NCI-H526 (cell line): ENCODE measurements at regions not wholly inside any gene's neighbourhood (a gene's known extent, or its start where the extent isn't known, plus 50 kb on each side); places are given as distances from the start of the nearest gene placed in this dataset.

Experiments used
- DNase-seq, 2 experiments: peaks; one replicate each; lab custom pipeline; 2025; lab: John Stamatoyannopoulos, UW

DNA sequence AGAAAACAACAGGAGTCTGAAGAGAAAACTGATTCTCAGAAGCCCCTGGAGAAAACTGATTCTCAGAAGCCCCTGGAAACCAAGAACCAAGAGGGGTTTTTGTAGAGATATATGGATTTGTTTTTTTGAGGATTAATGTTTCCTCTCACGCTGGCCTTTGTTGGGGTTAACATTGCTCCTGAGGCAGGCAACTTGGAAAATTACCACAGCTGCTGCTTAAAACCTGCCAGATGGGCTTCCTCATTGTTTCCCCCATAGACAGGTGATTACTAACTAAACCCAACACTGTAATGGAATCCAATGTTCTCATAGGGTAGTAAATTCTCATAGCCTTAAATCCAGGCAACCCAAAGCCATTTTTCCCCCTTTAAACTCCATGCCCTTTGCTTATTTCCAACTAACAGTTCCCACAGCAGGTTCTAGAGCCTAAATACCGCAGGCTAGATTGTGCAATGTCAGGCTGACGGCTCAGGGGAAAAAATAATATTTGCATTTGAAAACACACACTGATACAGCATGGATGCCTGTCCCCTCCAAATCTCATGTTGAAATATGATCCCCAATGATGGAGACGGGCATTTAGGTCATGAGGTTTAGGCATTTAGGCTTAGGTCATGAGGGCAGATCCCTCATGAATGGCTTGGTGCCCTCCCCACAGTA, 272.3 kb upstream of the PKDCC start:
- no peak for DNase-seq

DNA sequence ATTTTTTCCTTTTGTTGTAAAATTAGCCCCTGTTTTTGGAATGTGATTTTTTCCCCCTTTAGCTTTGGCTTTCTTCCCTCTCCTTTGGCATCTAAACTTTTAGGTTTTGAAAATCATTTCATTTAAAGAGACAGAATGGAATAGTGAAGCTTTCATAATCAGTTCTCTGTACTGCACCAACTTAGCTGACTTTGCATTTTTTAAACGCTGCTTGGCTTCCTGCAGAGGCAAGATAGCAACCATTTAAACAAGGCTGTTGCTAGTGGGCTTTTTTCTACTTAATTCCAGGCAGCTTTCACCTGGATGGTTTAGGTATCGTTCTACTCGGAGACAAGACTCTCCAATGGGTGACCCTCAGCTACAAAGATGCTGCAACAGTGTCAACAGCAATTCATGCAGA, 267.9 kb upstream of the PKDCC start:
- no peak for DNase-seq

DNA sequence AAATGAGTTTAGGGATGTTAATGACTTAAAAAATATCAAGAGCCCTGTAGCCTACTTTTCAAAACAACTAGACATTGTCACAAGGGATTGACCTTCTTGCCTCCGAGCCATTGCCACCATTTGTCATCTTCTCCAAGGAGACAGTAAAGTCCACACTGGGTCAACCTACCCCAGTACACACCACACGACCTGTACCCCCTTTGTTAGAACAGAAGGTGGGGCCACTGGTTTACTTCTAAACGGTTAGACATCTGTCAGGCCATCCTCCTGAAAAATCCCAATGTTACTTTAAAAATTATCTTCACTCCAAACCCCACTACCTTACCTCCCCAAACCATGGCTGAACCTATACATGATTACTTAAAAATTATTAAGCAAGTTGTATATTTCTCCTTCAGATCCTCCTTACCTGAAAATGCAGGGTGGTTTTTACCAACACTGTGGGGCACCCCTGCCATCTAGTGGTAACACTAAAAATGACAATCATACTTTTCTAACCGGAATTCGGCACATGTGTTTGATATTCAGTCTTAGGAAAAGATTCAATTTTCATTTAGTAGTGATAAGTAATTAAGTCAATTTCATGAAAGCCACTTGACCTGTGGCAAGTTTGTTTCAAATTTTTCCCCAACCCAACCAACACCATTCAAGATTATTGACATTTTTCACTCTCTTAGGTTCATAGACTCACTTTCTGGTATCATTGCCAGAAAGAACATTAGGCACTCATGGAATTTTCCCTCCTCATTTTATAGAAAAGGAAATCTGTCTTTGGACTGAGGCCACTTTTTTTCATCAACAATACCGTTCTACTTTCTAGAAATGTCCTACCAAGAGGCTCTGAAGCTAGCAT, 265.3 kb upstream of the PKDCC start:
- peak; percentile 5 to 58 for DNase-seq

DNA sequence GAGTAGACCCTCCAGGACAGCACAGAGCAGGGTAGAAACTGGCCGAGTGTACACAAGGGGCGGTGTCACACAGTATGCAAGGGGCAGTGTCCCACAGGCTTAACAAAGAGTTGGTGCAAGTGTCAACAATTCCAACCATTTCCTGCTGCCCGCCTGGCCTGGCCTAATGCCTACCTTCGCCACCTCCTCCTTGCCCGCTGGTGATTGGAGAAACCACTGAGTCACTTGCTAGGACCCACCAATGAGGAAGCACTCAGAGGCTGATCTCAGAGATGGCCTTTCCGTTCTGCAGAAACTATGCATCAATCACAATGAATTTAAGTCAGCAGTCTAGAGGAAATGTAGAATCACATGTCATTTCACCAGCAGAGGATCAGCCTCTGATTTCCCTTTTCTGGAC, 263.3 kb upstream of the PKDCC start:
- DNase-seq: no peak

DNA sequence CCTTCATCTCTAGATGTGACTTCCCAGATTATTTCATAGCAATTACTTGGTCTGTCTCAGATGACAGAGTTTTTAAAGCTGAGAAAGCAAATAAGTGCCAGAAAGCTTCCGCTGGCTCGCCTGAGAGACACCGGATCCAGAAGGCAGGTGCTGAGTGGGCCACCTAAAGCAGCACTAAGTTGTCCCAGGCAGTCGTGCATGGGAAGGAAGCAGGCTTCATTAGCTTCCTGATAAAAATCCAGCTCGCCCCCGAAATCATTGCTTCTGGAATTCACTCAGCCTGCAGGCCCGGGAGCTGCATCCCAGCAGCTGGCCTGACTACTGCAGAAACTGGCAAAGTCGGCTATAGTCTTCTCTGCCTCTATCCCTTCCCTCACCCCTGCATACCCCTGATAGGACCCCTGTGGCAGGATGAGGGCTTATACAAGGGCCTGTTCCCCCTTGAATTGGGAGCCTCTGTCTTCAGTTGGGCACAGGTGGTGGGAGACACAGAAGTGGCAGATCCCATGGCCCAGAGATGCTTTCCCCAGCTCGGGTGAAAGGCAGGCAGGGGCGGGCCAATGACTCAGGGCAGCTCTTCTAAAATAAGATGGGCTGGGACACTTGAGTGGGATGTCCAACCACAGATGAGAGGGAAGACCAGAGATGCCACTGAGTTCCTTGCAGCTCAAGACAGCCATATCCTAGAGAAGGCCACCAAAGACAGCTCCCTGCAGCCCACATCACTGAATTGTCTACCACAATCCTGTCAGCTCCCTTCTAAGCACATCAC, 262.4 kb upstream of the PKDCC start:
- DNase-seq: no peak

DNA sequence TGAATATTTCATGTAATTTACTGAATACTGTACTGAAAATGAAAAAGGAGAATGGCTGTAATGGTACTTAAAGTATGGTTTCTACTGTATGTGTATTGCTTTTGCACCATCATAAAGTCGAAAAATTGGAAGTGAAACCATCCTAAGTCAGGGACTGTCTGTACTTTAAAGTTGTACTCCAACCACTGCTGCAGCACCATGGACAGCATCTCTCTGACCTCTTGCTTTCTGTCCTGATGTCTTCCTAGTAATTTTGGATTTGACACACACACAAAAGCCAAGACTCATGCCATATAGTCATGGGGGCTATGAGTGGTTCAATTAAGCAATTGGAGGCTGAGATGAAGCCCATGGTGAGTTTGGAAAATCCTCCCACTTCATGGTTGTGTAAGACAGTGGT, 256.3 kb upstream of the PKDCC start:
- DNase-seq: no peak

DNA sequence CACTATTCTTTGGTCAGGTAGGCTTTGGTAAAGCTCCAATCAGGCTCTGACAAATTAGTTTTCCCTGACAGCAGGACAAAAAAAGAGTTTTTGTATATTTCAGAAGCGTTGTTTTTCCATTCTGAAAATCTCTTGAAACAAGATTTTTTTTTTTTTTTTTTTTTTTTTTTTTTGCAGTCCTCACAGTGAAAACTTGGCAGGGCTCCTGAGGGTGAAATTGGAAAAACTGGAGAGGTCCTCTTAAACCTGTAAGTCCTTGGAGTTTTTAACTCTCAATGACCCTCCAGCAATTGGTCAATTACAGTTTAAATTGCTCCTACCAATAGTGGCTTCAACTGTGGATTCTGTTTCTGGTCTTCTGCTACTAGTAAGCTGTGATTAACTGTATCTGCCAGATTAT, 244.5 kb upstream of the PKDCC start:
- DNase-seq: no peak

DNA sequence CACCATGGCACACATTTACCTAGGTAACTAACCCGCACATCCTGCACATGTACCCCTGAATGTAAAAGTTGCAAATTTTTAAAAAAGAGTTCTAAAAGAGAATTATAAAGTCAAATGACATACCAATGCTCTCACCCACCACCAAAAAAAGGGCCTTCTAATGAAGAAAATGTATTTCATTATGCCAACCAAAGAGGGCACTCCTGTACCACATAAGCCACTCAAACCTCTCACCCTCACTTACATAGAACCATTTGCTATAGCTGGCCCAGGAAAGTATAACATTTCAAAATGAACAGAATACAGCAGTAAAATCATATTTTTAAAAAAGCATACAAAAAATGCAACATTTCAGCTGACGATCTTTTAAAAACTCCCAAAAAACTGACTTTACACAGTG, 241.5 kb upstream of the PKDCC start:
- DNase-seq: peak in 1 of 2 experiments; percentile 21

DNA sequence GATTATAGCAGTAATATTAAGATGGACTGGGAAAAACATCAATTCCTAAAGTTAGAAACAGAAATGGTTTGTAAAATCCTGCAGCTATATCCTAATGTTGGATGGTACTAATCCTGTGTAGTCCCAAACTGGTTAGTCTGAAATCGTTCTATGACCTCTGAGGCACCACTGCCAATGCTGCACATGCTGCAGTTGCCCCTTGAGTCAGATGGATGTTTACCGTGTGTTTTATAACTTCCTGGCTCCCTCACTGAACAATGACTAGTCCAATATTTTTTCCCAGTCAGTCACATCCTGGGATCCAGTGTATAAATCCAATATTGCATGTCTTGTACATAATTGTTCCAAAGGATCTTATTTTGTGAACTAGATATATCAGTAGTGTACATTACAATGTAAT, 226.7 kb upstream of the PKDCC start:
- DNase-seq: no peak

DNA sequence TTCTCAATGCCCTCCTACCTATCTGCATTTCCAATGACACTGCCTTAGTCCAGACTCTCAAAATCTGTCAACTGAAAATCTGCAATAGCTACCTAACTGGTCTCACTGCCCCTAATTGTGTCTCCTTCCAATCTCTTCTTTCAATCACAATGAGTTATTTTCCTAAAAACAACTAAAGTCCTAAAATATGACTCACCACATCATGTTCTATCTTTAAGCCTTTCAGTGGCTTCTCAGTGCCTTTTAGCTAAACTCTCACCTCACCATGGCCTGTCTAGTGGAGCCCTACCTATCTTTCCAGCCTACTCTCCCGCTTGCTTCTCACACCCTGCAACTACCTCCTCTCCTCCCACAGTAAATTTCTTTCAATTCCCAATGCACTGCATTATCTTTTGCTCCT, 220.9 kb upstream of the PKDCC start:
- DNase-seq: no peak

DNA sequence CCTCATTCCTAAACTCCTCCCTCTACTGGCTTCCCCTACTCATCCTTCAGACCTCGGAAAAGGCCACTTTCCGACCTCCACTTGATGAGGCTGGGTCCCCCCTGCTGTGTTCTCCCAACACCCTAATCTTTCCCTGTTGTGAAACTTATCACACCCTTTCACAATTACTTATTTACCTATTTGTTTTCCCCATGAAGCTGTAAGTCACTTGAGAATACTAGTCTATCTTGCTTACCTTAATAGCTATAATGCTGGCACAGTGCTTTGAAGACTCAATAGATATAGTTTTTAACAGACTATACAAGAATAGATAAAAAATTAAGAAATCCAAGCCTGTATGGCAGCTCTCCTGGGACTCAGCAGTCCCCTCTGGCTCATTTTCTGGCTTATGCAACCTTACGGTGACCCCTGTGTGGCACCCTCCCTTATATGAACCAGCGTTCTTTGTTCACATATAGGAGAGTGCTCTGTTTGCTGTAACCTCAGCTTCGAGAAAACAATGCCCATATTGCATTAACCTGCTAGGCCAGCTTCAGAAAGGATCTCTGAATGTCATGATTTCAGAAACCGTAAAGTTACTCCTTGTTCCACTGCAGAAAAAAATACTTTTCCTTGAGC, 220.4 kb upstream of the PKDCC start:
- DNase-seq: no peak

DNA sequence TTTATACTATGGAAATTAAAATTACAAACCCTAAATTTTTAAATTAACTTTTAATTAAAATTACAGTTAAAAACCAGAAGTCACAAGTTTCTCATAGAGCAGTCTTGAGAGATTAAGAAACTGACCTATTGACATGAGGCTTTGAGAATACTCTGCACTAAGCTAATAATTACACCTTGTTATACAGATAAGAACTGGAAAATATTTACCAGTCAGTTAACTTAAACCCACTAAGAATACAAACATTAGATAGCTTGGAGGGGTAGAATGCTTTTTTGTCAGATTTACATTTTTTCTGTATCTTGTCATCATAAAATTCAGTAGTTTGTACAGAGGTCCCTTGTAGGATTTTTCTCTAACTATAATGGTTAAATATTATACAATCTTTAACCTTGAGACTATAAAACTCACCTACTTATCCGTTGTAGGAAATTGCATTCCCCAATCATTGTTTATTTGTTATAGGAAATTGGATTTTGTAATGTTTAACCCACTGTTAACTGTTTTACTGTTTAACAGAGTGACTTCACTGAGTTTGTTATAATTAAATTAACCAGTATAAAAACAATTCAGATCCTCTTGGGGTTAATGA, 219.7 kb upstream of the PKDCC start:
- DNase-seq: no peak

DNA sequence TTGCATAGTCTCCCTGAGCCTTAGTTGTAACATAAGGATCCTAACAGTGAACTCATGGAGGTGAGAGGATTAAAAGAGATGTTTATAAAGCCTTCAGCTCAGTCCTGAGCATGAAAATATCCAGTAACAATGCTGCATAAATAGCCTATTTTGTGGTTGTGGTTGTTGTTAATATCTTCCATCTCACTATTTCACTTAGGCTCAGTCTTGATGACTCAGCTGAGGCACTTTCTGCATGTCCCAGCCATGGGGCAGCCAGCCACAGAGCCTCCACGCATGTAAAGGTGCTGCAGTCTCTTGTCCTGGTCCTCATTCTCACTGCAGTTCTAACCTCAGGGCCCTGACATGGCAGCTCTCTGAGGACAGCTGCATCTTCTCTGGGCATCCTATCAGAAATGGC, 218.8 kb upstream of the PKDCC start:
- DNase-seq: no peak

DNA sequence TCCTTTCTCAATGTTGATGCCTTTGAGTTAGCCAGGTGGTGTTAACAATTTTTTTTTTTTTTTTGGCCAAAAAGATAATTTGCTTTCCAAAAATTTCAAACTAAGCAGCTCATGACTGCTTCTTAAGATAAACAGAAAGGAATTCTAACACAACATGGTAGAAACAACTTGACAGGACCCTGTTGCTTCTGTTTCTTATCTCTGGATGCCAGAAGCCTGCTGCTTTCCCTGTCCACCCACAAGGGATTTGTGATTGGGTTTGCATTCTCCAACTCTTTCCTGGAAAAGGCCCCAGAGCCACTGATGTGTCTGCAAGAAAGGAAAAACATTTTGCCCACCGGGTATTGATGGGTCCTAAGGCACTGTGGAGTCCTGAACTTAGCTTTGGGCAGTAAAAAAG, 217.2 kb upstream of the PKDCC start:
- DNase-seq: no peak

DNA sequence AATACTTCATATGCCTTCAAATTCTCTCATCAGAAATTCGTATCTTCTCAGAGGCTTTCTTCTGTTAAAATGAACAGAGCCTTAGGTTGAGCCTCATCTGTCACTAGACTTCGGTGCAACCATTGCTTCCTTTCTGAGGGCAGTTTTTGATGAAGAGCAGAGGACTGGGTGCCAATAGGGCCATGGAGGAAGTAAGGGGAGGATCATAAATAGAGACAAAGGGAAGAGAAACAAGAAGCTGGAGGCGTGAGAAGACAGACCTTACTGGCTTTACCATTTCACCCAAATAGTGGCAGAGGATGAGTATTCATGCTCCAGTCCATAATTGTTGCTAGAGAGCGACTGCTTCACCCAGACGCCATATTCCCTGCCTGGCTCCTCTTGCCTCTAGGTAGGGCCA, 215.6 kb upstream of the PKDCC start:
- DNase-seq: no peak

DNA sequence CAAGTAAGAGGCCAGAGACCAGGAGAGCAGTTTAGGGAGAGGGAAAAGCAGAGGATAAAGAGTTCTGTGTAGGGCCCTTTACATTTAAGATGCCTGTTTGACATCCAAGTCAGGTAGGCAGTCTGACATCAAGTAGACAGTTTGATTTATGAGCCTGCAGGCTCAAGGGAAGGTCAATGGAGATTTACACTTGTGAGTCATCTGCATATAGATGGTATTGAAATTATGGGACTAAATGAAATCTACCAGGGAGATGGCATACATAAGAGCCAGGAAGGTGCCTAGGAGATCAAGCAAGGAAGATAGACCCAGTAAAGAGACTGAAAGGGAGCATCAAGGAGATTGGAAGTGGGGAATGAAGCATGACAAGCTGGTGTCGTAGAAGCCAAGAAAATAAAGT, 212.4 kb upstream of the PKDCC start:
- DNase-seq: no peak

DNA sequence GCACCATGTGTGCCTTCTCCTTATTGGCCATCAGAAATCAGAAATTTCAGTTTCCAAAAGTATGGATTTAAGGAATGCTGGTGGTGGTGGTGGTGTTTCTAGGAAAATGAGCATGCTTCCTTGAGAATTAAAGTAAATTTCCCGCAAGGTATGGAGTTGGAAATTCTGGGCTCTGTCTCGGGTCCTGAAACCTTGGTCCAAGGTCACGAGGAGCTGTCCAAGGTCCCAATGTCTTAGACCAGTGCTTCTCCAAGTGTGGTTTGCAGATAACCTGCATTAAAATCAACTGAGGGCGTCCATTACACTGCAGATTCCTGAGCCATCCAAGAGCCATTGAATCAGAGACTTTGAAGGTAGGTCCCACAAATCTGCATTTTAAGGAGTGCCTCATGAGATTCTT, 210.9 kb upstream of the PKDCC start:
- no peak for DNase-seq

DNA sequence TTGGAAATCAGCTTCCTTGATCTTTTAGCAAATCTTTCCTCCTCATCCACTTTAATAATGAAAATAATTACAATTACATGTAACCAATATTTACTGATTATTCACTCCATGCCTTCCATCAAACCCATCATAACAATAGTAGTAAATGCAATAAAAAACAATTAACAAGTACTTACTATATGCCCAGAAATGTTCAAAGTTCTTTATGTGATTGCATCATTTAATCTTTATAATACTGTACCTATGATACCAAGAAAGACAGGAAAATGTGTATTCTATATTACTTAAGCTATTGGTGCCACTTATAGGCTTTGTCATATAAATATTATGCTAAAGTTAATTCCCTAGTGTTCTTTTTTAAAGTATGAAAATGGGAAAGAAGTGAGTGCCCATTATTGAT, 210.2 kb upstream of the PKDCC start:
- DNase-seq: no peak

DNA sequence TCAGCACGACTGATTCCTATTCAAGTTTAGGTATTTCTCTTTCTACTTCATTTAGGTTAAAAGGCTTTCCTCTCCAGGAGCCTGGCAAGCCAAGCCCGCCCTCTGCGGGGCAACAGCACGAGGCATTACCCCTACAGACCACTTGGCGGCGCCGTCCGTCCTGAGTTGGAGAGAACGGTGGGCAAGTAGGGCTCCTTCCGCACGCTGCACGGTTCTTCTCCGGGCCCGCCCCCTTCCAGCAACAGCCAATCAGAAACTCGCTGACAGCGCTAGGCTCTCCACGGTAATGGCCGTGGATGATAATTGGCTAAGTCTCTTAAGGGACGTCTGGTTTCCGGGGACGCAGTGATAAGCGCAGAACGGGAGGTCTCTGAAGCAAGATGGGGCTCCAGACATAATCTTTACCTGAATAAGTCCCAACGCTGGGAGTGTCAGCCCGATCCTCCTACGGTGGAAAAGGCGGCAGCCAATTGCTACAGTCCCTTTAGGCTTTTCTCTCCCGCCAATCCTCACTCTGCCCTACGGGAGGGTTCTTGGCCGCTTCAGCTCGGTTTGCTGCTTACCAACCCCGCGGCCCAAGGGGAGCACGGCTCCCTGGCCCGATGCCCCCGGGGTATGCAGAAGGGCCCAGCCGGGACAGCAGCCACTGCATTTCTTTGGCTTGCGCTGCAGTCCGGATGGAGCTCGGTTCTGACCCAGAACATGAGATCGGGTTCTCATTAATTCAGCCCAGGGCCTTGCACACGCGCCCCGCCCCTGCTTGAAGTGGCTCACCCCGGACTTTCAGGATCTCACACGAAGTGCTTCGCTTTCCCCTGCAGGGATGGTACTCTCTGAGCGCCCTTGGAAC, 206.9 kb upstream of the PKDCC start:
- peak; percentile 95 to 97 for DNase-seq

DNA sequence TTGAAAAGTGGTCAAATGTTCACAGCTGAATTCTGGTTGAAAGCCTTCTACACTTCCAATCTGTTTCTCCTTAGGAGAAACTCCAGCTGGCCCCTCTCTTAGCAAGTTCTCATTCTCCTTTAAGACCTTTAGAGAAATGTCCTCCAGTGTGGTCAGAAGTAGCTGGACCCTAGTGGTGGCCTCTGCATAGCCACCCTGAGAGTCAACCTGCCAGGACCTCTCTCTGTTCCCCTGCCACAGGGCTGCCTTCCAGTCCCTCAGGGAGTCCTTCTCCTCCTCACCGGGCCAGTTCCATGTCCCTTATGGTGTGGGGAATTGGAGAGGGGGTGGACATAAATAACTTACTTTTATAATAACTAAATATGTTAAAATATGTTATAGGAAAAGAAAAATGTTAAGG, 200.9 kb upstream of the PKDCC start:
- DNase-seq: no peak

DNA sequence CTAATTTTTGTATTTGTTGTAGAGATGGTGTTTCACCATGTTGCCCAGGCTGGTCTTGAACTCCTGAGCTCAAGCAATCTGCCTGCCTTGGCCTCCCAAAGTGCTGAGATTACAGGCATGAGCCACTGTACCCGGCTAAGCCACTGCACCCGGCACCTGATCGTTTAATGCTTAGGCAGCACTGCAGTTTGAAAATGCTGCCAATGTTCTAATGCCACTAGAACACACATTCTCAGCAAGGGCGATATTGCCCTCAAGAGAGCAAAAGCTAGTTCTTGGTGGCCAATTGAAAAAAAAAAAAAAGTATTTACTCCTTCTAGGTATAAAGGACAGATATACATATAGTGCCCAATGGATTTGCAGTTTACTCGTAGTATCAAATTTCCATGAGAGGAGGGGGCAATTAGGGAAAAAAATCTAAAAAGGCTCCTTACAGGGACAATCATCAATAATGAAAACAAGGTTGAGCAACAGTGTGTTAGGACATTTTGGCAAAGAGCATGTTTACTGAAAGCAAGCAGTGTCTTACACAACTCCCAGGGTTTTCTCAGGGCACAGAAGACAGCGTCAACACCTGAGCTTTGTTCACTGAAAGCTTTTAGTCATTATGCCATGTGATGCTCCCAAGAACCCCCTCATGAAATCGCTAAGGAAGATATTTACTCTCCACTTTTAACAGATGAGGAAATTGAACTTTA, 199.9 kb upstream of the PKDCC start:
- DNase-seq: no peak
